Medulla oblongata (tissue), 1 donor: ENCODE measurements at regions not wholly inside any gene's neighbourhood (a gene's known extent, or its start where the extent isn't known, plus 50 kb on each side); places are given as distances from the start of the nearest gene placed in this dataset.

Source experiments
- DNase-seq: peaks from one replicate; pipeline ENCODE4 v3.0.0-alpha.2; 2015; ENCODE audit errors: extremely low spot score

DNA sequence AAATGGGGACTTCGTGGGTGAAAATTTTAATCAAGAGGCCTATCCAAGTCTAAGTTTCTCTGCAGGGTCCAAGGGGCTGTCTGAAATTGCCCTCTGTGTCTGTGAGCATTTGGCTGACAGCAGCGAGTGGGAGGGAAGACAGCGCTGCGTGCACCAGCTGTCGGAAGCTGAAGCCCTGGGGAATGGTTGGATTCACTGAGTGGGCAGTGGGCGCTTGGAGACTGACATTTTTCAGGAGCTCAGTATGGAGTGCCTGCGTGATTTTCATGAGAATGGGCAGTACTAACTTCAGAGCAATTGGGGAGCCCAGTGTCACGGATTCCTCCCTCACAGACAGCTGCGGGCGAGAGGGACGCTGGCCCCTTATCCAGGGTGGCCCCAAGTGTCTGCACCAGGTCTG is 388.8 kb upstream of the B3GAT1 start:
- no peak for DNase-seq

DNA sequence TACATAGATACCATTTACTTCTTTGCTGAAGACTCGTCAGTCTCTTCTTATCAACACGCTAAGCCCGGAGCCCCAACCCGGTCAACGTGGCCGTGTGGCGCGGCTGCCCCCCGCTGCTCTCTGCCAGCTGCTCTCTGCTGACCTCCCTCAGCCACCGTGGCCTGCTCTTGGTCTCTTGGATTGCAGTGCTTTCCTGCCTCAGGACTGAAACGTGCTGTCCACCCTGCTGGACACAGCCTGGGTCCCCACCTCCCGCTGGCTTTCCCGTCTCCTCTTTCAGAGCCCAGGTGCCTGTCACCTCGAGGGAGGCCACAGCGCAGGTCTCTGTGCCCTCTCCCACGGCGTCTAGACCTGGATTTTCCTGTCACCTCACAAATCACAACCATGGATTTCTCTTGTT is 388.1 kb upstream of the B3GAT1 start:
- no peak for DNase-seq

DNA sequence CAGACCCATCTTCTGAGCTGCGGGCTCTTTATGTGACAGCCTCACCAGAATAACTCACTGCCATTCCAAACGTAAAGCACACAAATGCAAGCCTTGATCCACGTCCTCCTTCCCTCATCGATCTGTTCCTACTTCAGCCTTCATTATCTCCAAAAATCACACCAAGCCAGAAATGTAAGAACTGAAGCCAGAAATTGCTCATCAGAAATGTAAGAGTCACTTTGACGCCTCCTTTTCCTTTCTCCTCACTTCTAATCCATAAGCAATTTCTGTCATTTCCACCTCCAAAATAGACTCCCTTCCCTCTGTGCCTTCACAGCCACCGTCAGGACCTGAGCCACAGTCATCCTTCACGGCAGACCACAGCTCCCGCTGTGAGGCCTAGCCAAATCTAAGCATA is 387.3 kb upstream of the B3GAT1 start:
- DNase-seq: no peak

DNA sequence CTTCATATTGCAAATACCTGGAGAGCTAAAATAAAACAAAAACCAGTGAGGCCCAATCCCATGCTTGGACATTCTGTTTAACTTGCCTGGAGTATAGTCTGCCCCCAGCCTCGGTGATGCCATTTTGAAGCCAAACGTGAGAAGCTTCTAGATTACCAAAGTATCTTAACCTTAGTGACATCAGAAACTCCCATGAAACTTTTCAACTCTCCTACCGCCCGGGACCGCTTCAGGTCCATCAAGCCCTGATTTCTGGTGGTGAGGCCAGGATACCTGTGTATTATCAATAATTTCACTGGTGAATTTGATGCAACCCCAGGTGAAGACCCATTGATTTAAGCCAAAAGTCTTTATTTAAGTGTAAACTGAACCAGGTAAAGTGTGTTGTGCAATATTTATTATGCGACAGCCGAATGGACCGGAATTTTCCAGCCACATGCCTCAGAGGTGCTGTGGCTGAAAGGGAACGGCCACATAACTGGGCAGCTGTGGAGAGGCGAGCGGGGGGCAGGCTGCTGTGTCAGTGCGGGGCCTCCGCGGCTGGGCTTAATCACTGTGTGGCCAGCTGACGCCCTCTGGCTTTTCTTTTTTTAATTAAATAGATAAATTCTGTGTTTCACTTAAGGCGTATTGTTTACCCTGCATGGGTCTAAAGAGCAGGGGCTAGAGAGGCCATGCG is 385.5 kb upstream of the B3GAT1 start:
- no peak for DNase-seq

DNA sequence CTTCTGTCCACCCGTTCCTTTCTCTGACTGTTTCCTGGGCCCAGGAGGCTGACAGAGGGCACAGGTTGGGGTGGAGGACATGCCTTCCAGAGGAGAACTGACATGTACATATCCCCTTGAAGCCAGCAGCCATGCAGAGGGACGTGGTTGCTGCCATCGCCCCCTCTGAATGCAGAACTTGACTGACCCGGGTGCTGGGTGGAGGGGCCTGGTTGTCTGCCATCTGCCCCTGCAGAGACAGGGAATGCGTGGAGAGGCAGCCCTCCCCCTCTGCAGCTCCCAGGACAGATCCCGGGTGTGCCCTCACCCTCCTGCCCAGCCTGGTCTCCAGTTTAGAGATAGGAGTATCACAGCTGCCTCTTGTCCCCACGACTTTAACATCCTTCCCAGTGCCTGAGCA is 383.0 kb upstream of the B3GAT1 start:
- no peak for DNase-seq

DNA sequence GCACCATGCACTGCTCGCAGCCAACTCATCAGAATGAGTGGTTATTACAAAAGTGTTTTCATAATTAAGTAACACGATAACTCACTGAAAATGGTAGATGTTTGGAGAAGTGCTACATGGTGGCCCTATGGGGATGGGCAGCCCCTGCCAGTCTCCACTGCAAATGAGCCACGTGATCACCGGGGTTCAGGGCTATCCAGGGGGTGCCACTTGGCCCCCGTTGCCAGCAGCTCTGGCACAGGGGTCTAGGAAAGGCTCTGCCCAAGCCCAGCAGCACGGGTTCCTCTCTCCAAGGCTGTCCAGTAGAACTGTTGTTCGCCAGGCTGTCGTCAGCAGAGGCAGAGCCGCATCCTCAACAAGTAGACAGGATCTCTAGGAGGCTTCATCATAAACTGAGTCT is 382.1 kb upstream of the B3GAT1 start:
- no peak for DNase-seq

DNA sequence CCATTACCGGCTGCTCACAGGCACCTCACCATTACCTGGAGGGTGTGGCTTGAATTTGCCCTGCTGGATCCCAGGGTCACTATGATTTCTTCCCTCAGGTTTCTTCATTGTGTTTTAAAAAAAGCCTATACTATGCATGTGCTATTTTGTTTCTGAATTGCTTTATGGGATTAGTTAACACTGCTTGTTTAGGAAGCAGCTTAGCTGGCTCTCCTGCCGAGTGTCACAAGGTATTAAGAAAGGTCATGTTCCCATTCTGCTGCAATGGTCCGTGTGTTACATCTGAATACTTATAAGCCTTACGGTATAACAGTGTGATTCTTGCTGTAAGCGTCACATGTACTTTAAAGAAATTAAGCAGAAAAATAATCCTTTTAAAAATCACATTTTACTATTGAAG is 380.6 kb upstream of the B3GAT1 start:
- DNase-seq: no peak

DNA sequence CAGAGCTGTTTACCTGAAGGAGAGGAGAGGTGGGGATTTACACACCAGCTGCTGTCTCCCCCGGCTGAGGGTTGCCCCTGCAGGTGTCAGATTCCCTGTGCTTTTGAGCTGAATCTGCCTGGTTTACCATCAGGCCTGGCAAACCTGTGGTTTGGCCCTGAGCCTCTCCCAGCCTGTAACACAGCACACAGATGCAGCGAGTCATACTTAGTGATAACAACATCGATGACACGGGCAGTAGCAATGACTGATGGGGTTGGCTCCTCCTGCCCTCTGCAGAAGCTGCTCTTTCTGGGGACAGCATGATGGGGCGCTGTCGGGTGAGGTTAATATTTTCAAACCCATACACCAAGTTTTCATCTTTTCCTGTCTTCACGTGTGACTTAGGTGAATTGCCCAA is 380.0 kb upstream of the B3GAT1 start:
- no peak for DNase-seq

DNA sequence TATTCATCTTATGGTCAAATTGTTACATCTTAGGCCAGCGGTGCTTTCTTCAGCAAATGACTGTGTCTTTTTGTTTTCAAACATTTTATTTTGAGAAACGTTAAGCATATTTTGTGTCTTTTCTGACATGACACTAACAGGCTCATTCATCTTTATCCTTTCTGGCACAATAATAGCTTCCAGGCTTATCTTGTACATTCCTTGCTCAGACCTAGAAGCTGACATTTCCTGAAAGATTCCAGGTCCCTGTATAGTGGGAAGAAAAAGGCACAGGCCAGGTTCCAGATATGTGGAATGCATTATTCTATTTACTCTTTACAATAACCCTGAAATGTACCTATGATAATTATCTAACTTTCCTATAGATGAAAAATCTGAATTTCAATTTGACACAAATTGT is 379.1 kb upstream of the B3GAT1 start:
- DNase-seq: no peak

DNA sequence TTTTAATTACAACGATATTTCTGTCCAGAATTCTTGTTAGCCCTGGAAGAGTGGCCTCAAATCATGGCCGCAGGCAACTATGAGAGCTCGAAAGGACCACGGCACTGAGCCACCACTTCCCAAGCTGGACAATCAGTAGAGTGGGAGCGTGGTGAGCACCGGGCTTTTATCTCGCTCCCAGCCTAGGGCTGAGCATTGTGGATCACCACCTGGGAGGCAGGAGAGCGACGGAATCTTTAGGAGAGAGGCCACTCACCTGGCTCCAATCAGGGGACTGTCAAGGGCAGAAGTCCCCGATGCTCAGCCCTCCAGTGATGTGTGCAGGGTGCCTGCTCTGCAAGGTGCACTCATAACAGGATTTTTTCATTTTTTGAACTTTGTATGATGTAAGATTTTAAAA is 377.1 kb upstream of the B3GAT1 start:
- DNase-seq: no peak

DNA sequence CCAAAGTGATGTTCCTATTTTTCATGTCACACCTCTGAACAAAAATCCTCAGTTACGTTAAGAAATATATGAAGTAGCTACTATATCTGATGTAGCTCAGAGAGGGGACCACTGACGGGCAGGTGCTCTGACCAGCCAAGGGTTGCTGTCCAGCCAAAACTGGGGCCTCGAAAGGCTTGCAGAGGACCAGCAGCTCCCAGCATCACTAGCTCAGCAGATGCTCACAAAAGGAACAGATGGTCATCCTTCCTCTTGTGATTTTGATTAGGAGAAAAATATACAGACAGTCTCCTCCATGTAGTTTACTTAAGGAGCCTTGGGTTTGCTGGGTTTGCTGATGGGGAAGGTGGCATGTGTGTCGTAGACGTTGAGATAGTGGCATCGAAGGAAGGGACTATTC is 374.6 kb upstream of the B3GAT1 start:
- no peak for DNase-seq

DNA sequence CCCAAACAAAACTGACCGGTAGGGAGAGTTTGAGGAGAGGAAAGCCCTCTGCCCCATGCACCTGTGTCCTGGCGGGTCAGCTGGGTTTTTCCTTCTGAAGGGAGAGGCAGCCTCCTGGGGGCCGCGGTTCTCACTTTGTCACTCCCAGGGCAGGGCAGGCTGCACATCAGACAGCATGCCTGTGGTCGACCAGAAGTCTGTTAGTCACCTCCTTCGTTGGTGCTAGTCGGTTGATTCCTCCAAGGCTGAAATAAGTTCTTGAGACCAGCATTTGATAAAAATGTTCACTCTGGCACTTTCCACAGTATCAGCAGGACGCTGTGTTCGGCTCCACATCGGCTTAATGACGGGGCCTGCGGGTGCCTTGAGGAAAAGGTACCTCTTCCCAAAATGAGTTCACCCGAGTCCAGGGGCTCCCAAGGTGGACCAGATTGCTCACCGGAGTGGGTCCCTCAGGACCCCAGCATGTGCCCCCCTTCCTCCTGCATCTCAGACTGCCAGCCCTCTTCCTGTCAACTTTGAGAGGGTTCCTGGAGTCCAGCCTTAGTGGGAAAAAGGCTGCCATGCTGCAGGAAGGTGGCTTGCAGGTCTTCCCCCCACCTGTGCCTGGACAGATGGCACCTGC is 373.7 kb upstream of the B3GAT1 start:
- no peak for DNase-seq

DNA sequence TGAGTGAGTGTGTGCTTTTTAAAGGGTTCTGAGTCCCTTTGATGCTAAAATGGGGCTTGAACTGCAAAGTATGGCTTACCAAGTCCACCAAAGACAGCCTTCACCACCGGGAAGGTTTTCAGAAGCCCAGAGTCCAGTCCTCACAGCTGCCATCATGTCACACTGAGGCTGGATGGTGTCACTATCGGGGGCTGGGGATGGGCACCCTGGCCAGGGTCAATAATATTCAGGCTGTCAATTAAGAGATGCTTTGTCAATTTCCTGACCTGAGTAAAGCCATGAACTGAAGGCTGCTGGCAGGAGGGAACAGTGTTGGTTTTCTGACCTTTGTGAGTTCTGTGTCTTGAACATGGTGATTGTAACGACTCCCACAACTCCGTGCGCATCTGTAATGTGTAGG is 373.0 kb upstream of the B3GAT1 start:
- DNase-seq: no peak

DNA sequence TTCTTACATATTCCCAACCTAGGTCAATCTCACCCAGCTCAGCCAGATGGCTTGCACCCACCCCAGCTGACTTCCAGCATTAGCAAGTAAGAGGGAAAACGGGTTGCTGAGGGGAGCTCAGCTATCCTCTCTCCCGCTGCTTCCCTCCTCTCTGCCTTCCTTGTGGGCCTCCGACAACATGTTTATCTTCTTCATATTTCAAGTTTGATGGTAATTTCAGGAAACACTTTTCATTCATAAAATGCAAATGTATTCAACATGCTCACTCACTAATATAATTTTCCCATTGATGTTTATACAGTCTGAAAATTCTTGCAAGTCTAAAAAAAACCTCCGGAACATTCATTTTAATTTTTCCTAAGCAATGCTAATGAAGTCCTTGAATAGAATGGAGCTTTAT is 372.5 kb upstream of the B3GAT1 start:
- no peak for DNase-seq

DNA sequence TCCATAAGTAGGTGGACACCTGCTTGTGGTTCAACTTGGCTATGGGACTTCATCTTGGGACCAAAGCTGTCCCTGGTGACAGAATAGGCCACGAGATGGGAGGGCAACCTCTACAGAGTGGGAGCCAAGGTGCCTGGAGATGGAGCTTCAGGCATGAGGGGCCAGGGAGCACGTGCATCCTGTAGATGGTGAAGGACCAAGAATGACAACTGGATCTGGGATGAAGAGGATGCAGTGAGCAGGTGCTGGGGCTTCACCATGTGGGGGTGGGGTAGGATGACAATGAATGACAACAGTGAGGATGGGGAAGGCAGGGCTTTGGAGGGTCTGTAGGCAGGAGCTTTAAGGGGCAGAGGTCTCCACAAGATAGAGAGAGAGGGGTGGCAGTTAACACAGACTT is 372.0 kb upstream of the B3GAT1 start:
- DNase-seq: no peak

DNA sequence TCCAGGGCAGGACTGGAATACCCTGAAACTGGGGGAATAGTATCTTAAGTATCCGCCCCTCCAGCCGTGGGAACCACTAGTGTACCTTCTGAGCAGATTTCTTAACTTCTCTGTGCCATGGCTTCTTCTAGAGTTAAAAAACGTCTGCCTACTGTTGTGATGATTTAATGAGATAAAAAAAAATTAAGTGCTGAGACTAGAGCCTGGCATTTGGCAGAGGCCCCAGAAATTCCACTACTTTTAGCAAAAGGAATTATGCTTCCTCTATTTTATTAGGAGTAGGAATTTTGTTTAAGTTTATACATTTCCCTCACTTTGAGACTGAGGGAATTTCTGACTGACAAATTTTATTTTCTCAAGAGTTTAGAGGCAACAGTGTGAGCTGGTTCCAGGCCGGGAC is 371.2 kb upstream of the B3GAT1 start:
- no peak for DNase-seq

DNA sequence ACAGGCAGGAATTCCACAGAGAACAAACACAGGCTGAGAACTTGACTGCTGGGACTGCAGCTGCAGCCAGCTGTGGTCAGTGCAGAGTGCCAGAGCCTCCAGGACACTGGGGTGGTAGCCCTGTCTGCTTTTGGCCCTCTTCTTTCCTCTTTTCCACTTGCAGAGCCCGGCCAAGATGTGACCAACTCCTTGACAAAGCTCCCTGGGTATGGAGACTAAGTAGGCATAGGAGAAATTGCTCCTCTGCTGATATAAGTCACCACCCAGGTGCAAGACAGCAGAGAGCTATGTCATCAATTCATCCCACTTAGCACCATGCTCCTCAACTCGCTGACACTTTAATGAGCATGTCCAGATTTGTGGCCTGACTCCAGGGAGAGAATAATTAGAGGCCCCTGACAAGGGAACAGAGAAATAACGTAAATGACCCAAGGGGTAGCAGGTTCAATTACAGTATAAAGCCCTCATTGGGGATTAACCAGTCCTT is 369.4 kb upstream of the B3GAT1 start:
- no peak for DNase-seq

DNA sequence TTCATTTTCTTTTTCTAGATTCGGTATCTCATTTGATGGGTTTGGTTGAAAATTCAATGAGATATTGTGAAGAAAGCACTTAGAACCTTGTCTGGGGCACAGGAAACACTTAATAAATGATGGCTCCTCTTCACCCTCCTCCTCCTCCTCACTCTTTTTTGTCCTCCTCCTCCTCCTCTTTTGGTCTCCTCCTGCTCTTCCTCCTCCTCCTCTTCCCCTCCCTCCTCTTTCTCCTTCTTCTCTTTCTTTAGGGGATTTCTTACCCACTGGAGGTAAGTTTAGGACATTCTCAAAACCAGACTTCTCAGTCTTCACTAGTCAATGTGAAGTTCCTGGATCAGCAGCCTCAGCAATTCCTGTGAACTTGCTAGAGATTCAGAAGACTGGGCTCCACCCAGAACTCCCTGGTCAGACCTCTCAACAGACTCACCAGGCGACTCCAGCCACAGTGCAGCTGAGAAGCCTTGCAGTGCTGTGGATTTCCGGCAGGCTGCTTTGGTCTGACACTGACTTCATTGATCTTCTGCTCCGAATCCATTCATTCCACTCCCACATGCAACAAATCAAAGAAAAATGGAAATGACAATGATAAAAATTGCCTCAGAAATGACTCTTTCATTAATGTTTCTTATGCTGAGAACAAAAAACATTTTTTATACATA is 368.6 kb upstream of the B3GAT1 start:
- DNase-seq: no peak

DNA sequence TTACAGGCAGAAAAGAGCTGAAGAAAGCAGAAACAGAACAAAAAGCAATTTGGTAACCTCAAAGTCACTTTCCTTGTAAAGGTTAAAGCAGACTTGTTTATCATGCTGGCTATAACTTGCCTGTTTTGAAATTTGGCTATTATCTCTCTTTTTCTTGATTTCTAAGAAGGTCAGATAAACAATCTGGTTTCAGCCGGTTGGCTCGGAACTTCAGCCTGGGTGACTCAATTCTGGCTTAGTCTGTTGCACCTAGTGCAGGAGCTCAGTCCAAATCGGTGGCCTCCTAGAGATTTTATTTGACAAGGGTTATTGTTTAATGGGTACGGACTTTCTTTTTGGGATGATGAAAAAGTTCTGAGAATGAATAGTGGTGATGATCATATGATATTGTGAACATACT is 367.1 kb upstream of the B3GAT1 start:
- DNase-seq: no peak

DNA sequence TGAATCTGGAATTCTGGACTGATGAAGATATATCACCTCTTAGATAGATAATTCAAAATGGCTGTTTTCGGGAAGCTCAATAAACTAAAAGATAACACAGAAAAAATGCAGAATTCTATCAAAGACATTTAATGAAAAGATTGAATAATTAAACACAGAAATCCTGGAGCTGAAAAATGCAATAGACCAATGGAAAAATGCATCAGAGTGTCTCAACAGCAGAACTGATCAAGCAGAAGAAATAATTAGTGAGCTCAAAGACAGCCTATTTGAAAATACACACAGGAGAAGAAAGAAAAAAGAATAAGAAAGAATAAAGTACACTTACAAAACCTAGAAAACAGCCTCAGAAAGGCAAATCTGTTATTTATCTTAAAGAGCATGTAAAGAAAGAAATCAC is 356.4 kb upstream of the B3GAT1 start:
- no peak for DNase-seq

DNA sequence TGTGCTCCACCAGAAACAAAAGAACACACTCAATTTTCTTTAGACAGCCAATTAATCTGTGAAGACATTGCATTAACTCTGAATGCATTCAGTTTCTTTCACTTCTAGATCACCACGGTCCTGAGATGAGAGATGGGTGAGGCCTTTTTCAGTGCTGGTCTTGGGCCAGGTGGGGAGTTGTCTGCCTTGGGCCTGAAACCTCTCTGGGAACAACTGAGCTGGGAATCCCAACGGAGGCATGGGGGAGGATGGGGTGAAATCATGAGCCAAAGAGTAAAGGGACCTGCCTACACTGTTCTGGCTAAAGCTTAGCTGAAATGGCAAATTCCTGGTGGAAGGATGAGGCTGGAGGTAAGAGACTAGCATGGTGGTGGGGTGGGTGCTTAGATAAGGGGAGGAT is 353.5 kb upstream of the B3GAT1 start:
- DNase-seq: no peak

DNA sequence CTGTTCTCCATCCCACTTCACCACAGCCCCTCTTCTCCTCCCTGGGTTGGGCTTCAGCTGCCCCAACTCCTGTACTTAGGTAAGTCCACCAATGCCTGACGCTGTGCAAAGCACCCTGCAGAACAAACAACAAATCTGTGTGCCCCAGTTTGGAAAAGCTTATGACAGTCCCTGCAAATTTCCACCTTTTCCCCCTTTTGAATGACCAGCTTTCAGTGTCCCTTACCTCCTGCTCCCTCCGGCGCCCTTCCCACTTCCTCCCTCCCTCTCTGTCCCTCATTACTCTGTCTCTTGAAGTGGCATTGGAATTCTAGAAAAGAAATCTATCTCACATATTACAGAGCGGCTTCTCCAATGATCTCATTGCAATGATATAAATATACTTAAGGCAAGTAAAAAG is 352.9 kb upstream of the B3GAT1 start:
- no peak for DNase-seq

DNA sequence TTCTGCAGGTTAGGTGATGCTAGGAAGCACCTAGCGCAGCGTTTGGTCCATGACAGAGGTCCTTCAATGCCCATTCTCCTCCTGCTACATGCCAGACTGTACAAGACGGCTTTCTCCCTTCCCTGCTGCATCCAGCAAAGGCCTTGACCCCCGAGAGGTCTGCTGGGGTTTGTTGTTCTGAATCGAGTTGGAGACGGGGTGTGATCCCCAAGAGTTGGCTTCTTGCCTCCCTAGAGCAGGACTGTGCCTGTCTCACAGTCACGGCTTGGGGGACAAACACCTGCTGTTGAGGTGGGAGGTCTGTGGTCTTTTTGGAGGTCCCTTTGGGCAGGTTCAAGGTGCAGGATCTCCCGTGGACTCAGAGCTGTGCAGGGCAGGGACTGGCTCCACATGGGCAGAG is 352.3 kb upstream of the B3GAT1 start:
- DNase-seq: no peak

DNA sequence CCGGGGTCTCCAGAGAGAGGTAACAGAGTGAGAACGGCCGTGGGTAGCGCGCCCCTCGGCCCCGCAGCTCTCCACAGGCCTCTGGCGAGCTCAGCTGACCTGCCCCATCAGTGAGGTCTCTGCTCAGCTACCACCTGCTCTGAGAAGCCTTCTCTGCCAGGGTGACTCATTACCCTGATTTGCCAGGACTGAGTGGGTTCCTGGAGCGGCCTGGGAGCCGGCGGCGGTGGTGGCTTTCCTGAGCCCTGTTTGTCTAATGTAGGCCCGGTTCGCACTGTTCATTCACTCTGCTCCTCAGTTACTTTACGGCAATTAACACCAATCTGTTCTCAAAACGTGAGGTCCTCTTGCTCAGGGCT is 351.0 kb upstream of the B3GAT1 start:
- DNase-seq: no peak
